ENCODE measurements at regions not wholly inside any gene's neighbourhood (a gene's known extent, or its start where the extent isn't known, plus 50 kb on each side); places are given as distances from the start of the nearest gene placed in this dataset.

- no peak for DNase-seq
Measured at GRCh38 chr5:146940295-146940694, 61.7 kb upstream of the PPP2R2B start.

GRCh38 chr5:146944019-146944418, 65.5 kb upstream of the PPP2R2B start:
- DNase-seq = no peak

DNA sequence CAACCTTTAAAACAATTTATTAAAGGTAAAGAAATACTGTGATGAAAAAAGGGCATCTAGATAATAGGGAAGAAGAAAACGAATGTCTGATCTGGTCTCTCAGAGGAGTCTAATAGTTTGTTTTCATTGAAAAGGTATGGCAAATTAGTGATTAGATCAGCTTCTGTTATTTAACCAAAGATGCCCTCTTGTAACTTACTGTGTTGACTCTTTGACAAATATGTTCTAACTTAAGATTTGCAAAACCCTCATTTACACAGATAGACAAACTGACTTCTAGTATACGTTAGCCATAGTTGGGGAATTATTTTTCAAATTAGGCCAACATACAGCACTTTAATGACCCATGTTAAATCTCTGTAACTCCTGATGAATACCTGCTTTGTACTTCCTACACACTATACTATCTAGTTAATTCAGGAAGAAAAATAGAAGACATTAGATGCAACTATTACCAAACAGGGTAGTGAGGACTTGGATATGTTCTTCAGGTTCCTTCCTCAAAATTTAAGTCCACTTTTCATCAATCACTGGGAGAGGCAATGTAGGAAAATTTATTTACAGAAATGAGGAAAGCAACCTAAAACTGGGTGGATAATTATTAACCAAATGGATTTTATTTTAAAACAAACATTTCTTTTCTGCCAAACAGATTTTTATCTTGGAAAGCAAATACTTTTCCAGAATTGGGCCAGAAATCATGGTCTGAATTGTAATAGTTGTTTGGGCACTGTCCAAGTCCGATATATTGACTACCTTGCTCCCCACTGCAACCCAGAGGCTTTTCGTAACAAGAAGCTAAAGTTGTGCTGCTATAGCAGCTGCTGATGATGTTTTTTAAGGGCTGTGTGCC, 66.4 kb upstream of the PPP2R2B start:
- DNase-seq = no peak

DNA sequence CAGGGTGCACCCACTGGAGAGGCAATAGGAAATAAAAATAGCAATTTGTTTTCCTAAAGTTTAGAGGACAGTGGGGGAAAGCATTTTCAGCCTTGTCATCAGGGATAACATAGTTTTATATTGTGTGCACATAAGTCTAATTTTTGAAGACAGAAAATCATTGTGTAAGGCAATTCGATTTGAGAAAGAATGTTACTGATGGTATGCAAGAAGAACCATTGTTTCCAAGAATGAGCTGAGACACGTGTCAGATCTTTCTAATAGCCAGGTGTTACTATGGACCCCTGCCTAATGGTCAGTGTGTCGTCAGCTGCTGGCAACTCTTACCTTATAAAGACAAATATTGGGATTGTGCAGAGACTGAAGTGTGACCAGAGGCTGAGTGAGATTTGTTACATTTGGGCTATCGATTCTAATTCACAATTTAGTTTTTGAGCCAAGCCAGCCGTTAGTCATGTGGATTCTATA, 67.1 kb upstream of the PPP2R2B start:
- no peak for DNase-seq

DNA sequence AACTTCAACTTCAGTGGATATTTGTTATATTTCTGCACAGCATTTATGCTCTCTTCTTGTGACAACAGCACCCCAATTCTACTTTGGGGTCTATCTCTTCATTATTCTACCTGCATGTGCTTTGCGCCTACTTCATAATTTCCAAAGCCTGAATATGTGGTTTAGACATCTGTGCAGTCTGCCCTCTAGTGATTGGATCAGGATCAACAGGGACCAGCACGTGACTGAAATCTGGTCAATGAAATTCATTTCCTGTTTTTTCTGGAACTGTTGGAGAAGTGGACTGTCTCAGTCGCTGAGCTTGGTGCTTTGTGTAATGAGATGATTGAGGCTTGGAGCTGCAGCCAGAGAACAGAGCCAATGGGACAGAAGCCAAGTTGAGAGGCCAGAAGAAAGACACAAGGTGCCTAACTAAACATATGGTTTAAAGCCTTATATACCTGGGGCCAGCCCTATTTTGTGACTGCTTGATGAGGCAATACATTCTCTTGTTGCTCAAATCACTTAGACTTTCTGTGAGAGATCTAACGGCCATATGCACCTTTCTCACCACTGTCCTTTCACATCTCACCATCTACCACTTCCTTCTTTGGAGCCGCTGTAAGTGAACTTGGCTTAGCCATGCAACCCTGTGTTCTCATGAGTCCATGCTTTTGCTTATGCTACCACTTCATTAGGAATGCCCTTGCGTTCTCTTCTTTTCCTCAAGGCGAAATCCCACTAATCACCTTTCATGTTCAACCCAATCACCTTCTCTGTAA, 68.8 kb upstream of the PPP2R2B start:
- peak in 1 of 2 donors; percentile 19 for DNase-seq

DNA sequence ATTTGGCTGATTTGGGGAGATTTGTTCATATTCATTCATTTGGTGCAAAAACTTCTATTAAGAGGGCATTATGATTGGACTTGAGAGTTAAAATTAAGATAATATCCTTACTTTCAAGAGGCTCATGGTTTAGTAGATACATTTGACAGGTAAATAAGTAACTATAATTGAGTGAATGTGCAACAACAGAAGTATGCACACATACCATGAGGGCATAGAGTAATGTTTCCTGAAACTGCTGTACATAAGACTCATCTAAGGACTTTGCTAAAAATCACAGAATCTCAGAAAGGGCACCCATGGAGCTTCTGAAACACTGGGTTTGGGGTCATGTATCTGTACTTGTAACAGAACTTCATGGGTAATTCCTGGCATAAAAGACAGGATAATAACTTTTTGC, 70.1 kb upstream of the PPP2R2B start:
- no peak for DNase-seq

- no peak for DNase-seq
Measured at GRCh38 chr5:146952168-146952567, 73.6 kb upstream of the PPP2R2B start.

DNA sequence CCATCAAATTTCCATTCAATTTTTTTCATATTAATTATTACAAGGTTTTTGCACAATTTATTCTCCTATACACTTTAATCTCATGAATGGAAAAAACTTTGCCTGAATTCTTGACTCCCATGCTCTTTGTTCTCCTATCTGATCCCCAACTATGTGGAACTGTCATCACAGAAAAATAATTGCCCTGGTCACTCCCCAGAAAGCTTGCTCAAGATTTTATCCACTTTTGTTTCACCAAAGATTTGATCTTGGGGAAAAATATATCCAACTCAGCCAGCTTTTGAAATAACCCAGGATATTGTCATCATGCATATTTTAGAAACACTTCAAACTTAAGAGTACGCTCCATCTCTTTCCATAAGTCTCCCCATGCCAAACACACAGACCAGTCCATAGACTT, 77.7 kb upstream of the PPP2R2B start:
- no peak for DNase-seq

DNA sequence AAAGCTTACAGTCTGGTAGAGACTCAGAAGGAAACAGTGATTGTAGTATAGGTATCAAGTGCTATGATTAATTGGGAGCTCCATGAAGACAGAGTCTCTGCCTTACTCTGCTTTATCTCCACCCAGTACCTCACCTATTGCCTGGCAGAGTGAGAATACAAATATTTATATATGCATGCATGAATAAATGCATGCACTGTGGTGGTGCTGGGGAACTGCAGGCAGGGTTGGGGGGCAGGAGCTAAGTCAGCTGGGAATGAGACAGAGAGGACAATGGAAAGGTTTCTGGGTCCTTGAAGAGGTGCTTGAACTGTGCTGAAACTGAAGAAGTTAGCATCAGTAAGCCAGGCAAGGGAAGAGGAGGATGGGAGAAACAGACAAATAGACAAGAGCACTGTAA, 80.8 kb upstream of the PPP2R2B start:
- no peak for DNase-seq

DNA sequence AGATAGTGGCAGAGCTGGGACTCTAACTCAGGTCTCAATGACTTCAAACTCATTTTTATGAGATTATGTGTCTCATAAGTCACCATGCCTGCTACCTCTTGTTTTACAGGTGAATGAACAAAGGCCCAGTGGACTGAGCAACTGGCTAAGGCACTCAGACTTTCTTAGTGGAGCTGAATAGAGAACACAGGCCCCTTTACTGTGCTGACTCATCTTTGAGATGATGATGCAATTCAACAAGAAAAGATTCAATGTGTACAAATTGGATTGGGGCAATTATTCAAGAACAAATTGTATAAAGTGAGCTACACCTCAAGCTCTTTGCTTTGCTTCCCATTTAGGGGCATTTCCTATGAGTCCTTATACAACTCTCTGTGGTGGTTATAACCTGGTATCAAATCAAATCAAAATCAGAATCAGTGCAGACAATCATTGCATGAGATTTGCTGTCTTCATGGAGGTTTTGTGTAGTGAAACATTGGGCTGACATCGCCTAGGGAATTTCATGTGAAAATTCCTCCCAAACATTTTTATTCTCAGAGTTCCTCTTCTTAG, 84.3 kb upstream of the PPP2R2B start:
- DNase-seq = no peak

DNA sequence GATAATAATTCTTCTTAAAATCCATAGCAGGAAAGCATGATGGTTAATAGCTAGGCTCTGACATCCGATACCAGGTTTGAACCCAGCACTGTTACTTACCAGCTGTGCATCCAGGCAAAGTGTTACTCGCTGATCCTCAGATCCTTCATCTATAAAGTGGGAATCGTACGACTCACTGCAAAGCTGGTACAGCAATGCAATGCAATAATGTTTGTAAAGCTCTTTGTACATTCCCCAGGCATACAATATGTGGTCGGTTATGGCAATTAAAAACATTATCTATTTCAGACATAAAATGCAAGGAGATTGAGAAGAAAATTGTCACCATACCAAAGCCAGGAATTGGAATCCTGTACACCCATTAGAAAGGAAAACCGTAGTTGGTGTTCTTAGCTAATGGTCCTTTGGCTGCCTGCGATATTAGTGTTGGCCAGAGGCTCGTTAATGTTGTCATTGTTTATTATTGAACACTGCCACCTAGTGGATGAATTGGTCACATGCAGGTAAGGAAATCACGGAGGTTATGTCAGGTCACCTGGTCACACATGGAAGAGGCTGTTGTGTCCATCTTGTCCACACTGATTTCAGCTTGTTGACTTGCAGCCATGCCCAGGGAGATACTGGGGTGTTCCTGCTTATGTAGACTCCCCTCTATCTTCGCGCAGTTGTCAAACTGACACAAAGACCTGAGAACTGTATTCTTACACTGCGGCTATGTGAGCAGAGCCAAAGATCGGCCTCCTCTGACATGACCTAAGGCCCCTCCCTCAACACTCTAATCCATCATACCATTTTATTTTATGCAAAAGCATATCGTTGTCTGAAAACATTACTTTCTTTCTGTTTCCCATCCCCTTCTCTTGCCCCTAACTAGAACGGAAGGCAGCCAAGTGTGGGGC, 87.5 kb upstream of the PPP2R2B start:
- peak; percentile 42 to 77 for DNase-seq

DNA sequence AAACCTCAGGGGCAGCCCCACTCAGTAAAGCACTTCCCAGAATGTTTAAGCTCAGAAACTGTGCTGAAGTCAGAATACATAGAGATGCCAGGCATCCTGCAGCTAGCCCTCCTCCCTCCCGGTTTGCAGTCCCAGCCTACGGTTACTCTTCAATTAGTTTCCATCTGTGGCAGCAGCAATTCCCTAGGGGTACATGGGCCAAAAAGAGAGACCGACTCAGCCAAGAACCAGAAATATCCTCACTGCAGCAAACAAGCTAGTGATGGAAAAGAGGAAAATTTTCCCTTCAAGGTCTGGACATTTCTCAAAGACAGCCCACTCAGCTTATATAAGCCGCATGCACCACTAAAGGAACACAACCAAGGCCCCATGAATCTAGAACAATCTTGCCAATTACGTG, 89.1 kb upstream of the PPP2R2B start:
- no peak for DNase-seq

- no peak for DNase-seq
Measured at GRCh38 chr5:146971401-146971800, 92.8 kb upstream of the PPP2R2B start.

DNA sequence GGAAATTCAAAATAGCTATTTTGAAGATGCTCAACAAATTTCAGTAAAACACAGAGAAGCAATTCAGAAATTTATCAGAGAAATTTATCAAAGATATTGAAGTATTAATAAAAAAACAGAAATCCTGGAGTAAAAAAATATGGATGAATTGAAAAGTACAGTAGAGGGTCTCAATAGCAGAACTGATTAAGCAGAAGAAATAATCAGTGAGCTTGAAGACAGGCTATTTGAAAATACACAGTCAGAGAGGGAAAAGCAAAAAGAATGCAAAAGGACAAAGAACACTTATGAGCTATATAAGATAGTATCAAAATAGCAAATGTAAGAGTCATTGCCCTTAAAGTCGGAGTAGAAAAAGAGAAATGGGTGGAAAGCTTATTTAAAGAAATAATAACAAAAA, 107.9 kb upstream of the PPP2R2B start:
- DNase-seq = no peak

- no peak for DNase-seq
Measured at GRCh38 chr5:146993876-146994530, 115.4 kb upstream of the PPP2R2B start.

- DNase-seq = no peak
Measured at GRCh38 chr5:146995878-146996277, 117.3 kb upstream of the PPP2R2B start.

DNA sequence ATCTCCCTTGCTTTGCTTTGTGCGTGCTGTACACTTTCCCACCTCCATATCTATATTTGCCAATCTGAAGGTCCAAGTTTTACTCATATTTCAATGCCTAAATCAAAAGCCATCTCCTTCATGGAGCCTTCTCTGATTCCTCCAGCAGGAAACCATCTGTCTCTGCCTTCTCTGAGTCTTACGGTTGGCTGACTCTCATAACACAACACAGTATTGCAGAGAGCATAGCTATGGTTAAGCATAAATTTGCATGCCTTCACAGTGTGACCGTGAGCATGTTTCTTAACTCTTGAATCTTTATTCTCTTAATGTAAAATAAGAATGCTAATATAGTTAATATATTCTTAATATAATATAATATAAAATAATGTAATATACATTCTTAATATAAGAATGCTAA, 136.8 kb upstream of the PPP2R2B start:
- DNase-seq = no peak

GRCh38 chr5:147017191-147017590, 138.6 kb upstream of the PPP2R2B start:
- no peak for DNase-seq

DNA sequence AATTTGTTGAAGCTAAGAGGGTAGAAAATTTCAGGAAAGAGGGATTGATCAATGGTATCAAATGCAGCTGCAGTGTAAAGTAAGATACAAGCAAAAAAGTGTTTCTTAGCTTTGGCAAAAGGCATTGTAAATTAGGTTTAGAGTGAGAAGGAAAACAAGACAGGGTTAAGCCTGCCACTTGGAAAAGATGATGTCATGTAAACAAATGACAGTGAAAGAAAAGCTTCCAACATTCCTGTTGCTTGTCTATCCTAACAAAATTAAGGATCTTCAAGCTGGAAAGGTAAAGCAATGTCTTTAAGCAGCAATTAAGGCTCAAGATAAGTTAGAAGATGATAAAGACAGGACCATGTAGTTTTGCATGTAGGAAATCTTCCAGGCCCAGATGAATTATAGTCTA, 139.1 kb upstream of the PPP2R2B start:
- no peak for DNase-seq

DNA sequence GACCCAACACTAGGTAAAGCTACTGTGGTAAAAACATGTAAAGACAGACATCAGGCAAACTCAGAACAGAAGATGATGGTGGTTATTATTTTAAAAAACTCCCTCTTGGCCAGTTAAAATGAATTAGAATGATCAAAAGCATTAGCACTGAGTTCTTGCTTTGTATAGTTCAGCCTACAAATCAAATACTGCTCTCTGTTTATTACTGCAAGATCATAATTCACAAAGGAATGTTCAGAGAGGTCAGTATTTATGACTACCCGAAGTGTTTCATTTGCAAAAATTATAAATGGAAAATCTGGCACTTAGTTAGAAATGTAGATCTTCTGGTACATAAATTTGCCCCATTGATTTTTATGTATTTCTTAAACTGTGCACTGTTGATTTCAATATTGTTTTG, 140.3 kb upstream of the PPP2R2B start:
- DNase-seq = no peak

DNA sequence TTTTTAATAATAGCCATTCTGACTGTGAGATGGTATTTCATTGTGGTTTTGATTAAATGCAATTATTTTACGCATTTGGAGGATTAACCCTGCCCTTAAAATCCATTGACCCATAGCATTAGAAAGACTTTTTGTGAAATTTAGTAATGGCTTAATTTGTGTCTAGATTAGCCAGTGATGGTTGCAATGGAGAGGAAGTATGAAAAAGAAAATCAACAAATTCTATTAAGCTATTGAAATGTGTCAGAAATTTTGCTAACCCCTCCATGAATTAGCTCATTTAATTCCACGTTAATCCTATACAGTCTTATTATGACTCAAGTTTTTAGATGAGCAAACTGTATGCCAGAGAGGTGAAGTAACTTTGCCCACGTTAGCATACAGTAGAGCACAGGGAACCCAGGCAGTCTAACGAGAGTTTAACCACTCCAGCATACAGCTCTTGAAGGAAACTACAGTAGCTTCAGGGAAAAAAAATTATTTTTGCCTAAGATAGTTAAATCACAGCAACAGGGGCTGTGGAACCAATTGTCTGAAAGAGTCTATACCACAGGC, 158.2 kb upstream of the PPP2R2B start:
- no peak for DNase-seq

Measured in CD4-positive, alpha-beta T cell treated with Interleukin-4 for 1 hour (primary cell).